ENCODE measurements at regions not wholly inside any gene's neighbourhood (a gene's known extent, or its start where the extent isn't known, plus 50 kb on each side); places are given as distances from the start of the nearest gene placed in this dataset.

DNA sequence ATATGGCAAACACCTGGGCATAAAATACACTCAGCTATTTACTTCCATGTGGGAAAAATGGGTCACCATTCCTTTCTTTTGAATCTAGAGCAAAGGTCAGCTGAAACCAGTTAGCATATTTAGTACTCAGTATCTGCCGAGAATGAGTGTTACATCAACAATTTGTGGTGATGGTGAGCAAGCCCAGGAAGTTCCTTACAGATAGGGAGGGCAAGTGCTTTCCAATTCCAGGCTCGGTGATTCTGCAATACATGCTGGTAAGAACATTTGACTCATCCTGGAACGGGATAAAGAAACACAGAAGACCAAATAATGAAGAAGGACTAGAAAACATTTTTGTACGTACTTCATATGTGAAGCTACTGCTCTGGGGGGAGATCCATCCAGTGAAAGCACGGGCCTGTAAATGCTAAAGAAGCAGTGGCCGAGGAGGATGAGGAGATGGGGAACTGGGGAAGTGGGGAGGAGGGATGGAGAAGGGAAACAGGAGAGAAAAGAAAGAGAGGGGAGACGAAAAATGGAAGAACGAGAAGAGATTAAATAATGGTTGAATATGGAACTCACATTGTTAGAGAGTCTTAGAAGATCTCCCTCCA, 251.9 kb downstream of the TTC32 start:
- no peak for DNase-seq
- 73 to 78% methylated on average over 8 of the region's 8 CpGs for WGBS, 2 donors
- no peaks in the 10 kb centered on the region for H3K27me3 ChIP-seq

DNA sequence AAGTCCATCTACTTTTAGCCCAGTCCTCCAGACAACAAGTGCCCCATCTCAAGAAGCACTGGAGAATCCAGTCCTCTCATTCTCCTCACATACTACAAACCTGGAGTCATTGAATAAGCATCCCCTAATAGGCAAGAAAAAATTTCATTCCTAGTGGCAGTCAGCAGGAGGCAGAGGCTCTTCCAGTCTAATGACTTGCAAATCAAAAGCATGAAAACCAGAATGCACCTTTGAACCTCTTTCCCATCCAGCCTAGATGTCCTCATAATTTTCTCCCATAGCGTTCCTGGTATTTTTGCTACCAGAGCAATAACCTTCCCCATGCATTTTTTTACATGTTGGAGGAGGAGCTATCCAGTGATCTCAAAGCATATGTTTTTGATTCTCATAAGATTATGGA, 252.6 kb downstream of the TTC32 start:
- H3K36me3 ChIP-seq: no peaks in the 10 kb centered on the region
- H3K9me3 ChIP-seq: no peaks in the 10 kb centered on the region
- WGBS, 2 donors: 85 to 93% methylated on average over 1 of the region's 1 CpG
- H3K4me1 ChIP-seq: no peaks in the 10 kb centered on the region
- H3K27ac ChIP-seq: no peak overlapping the region
- no peak for ATAC-seq (ENCODE audit: low FRiP score in 2 of 2)
- H3K4me3 ChIP-seq: no peak overlapping the region
- no peak for TF ChIP-seq POLR2A (IDR thresholded peaks at IDR 0.05)
- TF ChIP-seq, protein P1, sequence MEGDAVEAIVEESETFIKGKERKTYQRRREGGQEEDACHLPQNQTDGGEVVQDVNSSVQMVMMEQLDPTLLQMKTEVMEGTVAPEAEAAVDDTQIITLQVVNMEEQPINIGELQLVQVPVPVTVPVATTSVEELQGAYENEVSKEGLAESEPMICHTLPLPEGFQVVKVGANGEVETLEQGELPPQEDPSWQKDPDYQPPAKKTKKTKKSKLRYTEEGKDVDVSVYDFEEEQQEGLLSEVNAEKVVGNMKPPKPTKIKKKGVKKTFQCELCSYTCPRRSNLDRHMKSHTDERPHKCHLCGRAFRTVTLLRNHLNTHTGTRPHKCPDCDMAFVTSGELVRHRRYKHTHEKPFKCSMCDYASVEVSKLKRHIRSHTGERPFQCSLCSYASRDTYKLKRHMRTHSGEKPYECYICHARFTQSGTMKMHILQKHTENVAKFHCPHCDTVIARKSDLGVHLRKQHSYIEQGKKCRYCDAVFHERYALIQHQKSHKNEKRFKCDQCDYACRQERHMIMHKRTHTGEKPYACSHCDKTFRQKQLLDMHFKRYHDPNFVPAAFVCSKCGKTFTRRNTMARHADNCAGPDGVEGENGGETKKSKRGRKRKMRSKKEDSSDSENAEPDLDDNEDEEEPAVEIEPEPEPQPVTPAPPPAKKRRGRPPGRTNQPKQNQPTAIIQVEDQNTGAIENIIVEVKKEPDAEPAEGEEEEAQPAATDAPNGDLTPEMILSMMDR (IDR thresholded peaks at IDR 0.05): no peak
- TF ChIP-seq EP300 (IDR thresholded peaks at IDR 0.05): no peak
- TF ChIP-seq POLR2AphosphoS5 (IDR thresholded peaks at IDR 0.05): no peak
- H3K27me3 ChIP-seq: no peaks in the 10 kb centered on the region
- DNase-seq: no peak

More for the DNA sequence above, 251.9 kb downstream of the TTC32 start:
- Histone ChIP-seq H3K4me3 (no peak overlapping the region), H3K36me3 (no peaks in the 10 kb centered on the region), H3K4me1 (no peaks in the 10 kb centered on the region), H3K9me3 (no peaks in the 10 kb centered on the region), H3K27ac (no peak overlapping the region)
- ATAC-seq (ENCODE audit: low FRiP score in 2 of 2): peak in 1 of 2 donors; percentile 92
- TF ChIP-seq, protein P1 (IDR thresholded peaks at IDR 0.05): no peak
- peak in 1 of 2 donors; percentile 22 for TF ChIP-seq POLR2AphosphoS5 (IDR thresholded peaks at IDR 0.05)
- no peak for TF ChIP-seq EP300 (IDR thresholded peaks at IDR 0.05)
- TF ChIP-seq POLR2A (IDR thresholded peaks at IDR 0.05): no peak

- Histone ChIP-seq H3K9me3 (no peaks in the 10 kb centered on the region), H3K36me3 (no peaks in the 10 kb centered on the region), H3K4me3 (no peak overlapping the region), H3K27me3 (no peaks in the 10 kb centered on the region), H3K4me1 (no peaks in the 10 kb centered on the region), H3K27ac (no peak overlapping the region)
- WGBS, 2 donors: 46 to 53% methylated on average over 1 of the region's 1 CpG
- DNase-seq: no peak
- ATAC-seq (ENCODE audit: low FRiP score in 2 of 2): peak in 1 of 2 donors; percentile 81
- TF ChIP-seq POLR2AphosphoS5 (IDR thresholded peaks at IDR 0.05) (peak in 1 of 2 donors; percentile 47), POLR2A (IDR thresholded peaks at IDR 0.05) (no peak)
Observed at GRCh38 chr2:19648583-19648982, 253.2 kb downstream of the TTC32 start.

DNA sequence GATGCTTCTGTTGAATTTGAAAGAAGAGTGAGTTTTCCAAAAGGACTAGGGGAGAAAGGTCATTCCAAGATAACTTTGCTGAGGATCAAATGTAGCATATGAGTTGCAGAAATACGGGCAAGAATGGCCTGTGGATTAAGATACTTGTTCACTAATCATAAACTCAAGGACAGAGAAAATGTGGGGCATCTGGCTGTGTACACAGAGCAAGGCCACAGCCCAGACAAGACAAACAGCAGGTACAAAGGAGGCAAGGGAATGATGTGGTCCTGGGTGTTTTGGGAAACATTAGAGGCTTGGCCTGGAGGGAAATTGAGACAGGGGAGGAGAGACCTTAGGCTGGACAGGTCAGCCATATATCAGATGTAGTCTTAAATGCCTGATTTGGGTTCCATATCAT, 254.8 kb downstream of the TTC32 start:
- Histone ChIP-seq H3K9me3 (no peaks in the 10 kb centered on the region), H3K27ac (no peak overlapping the region), H3K36me3 (no peaks in the 10 kb centered on the region), H3K4me1 (no peaks in the 10 kb centered on the region), H3K27me3 (no peaks in the 10 kb centered on the region), H3K4me3 (no peak overlapping the region)
- TF ChIP-seq POLR2AphosphoS5 (IDR thresholded peaks at IDR 0.05): no peak
- TF ChIP-seq, protein P1 (IDR thresholded peaks at IDR 0.05): no peak
- no peak for TF ChIP-seq EP300 (IDR thresholded peaks at IDR 0.05)
- TF ChIP-seq POLR2A (IDR thresholded peaks at IDR 0.05): no peak
- 60 to 73% methylated on average over 1 of the region's 1 CpG for WGBS, 2 donors
- no peak for ATAC-seq (ENCODE audit: low FRiP score in 2 of 2)
- DNase-seq: no peak

DNA sequence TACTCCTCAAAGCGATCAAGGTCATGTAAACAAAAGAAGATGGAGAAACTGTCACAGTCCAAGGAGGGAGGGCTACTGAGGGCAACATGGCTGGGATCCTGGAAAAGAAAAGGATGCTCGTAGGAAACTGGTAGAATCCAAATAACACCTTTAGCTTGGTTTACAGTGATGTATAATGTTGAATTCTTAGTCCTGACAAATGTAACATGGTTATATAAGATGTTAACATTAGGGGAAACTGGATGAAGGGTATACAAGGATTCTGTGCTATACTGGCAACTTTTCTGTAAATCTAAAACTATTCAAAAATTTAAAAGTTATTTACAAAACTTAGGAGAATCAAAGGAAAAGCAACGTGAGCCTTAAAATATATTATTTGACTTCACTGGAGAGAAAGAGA, 257.0 kb downstream of the TTC32 start:
- no peak for ATAC-seq (ENCODE audit: low FRiP score in 2 of 2)
- WGBS, 2 donors: 78 to 79% methylated on average over 3 of the region's 3 CpGs

More for the DNA sequence above, 257.0 kb downstream of the TTC32 start:
- no peaks in the 10 kb centered on the region for H3K36me3 ChIP-seq
- no peak for DNase-seq
- H3K4me3 ChIP-seq: no peak overlapping the region
- TF ChIP-seq EP300 (IDR thresholded peaks at IDR 0.05) (no peak), POLR2A (IDR thresholded peaks at IDR 0.05) (no peak), POLR2AphosphoS5 (IDR thresholded peaks at IDR 0.05) (no peak)
- TF ChIP-seq, protein P1 (IDR thresholded peaks at IDR 0.05): no peak
- no peaks in the 10 kb centered on the region for H3K27me3 ChIP-seq
- no peaks in the 10 kb centered on the region for H3K4me1 ChIP-seq
- H3K27ac ChIP-seq: no peak overlapping the region
- H3K9me3 ChIP-seq: no peaks in the 10 kb centered on the region

Measured in upper lobe of left lung (tissue), 6 donors.